DOHH2 (cell line): ENCODE measurements at regions not wholly inside any gene's neighbourhood (a gene's known extent, or its start where the extent isn't known, plus 50 kb on each side); places are given as distances from the start of the nearest gene placed in this dataset.

ENCODE experiments used
- EZH2phosphoT487 ChIP-seq: fragments of 200-600 bp; sonication (generic); IDR thresholded peaks from 2 replicates; pipeline ENCODE4 v1.6.1; 2017; ENCODE audit warnings: borderline replicate concordance, mild to moderate bottlenecking, antibody characterized with exemption, low read length, moderate library complexity, mixed read lengths
- TF ChIP-seq, protein P1 (sequence below): fragments of 200-600 bp; sonication (generic); IDR thresholded peaks from one replicate; pipeline ENCODE4 v1.5.1; 2014; ENCODE audit warnings: antibody characterized with exemption, mild to moderate bottlenecking, low read depth, low read length; ENCODE audit not compliant: poor library complexity, severe bottlenecking

DNA sequence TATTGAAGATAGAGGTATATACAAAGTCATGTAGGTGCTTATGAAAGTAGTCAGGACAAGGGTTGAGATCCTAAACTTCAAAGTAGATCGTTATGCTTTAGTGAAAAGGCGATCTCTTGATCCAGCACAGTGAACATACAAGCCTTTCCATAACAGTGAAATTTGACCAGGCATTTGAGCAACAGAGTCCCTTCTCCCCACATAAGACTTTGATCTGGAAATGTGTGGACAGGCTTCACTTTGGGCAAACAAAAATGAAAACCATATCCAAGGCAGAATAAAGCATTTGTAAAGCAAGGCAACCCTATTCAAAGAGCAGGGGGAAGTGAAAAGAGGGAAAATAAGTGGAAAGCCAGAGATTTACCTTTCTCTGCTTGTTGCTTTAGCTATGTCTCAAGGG is 311.9 kb upstream of the SORCS1 start:
- TF ChIP-seq, protein P1, sequence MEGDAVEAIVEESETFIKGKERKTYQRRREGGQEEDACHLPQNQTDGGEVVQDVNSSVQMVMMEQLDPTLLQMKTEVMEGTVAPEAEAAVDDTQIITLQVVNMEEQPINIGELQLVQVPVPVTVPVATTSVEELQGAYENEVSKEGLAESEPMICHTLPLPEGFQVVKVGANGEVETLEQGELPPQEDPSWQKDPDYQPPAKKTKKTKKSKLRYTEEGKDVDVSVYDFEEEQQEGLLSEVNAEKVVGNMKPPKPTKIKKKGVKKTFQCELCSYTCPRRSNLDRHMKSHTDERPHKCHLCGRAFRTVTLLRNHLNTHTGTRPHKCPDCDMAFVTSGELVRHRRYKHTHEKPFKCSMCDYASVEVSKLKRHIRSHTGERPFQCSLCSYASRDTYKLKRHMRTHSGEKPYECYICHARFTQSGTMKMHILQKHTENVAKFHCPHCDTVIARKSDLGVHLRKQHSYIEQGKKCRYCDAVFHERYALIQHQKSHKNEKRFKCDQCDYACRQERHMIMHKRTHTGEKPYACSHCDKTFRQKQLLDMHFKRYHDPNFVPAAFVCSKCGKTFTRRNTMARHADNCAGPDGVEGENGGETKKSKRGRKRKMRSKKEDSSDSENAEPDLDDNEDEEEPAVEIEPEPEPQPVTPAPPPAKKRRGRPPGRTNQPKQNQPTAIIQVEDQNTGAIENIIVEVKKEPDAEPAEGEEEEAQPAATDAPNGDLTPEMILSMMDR = no peak
- TF ChIP-seq EZH2phosphoT487 = no peak
